ENCODE measurements at regions not wholly inside any gene's neighbourhood (a gene's known extent, or its start where the extent isn't known, plus 50 kb on each side); places are given as distances from the start of the nearest gene placed in this dataset.
"Not testable (repeated sequence)": the region's sequence is repeated elsewhere in the genome, so short reads cannot be mapped to it uniquely, and the experiment has no call there.

DNA sequence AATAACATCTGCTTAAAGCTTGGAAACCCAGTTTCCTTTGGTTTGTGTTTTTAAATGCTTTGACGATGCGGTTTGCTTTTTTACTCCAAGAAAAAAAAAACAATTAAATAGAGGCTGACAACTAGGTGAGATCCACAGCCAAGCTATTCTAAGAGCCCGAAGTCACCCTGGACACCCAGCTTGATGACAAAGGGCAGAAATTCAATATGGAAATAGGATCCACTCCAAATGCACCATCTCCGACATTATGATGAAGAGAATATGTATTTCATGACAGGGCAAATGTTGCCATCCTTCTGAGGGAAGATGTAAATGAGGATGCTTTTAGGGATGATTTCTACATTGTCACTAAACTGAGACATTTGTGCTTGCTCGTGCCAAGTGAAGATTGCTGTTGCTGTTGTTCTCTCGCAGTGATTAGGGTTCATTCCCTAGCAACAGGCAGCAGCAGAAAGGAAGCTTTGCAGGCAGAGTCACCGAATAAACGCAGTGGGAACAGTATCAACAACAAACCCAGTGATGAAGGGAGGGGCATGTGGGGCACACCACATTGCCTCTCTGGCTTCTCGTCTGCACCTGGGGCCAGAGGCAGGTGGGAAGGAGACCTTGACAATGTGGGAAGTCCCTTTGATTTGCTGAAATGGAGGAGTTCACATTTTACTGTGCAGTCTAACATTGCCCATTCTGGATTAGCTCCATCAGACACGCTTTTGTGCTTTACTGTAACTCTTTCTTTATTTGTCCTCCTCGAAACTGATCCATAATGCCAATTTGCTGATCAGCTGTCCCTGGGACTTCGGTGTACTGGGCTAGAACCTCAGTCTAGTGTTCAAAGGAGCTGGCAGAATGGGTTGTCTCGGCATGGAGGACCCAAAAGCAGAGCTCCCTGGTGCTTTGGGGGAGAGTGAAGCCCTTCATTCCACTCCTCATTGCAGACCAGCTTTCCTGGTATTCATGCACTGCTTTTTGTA lies 240.2 kb upstream of the PLGLB2 start:
- peak in 1 of 3 donors; percentile 14 for TF ChIP-seq POLR2AphosphoS5 (IDR thresholded peaks at IDR 0.05)
- TF ChIP-seq POLR2A (IDR thresholded peaks at IDR 0.05): not testable (repeated sequence)

All from spleen (tissue), 3 donors.